Endothelial cell (in vitro differentiated cells): ENCODE measurements at regions not wholly inside any gene's neighbourhood (a gene's known extent, or its start where the extent isn't known, plus 50 kb on each side); places are given as distances from the start of the nearest gene placed in this dataset.

ENCODE experiments used
- DNase-seq: peaks from one replicate; pipeline ENCODE4 v3.0.0; 2021; ENCODE audit warnings: low spot score
- H3K27ac Mint-ChIP-seq: one replicate; pipeline ENCODE4 v1.8.0; 2021; ENCODE audit warnings: mixed read lengths, inconsistent platforms; ENCODE audit not compliant: unreplicated experiment
- H3K27me3 Mint-ChIP-seq: one replicate; pipeline ENCODE4 v1.8.0; 2021; ENCODE audit warnings: mild to moderate bottlenecking, moderate library complexity, mixed read lengths, inconsistent platforms; ENCODE audit not compliant: unreplicated experiment
- H3K36me3 Mint-ChIP-seq: one replicate; pipeline ENCODE4 v1.8.0; 2021; ENCODE audit warnings: mild to moderate bottlenecking, low read depth, mixed read lengths, inconsistent platforms; ENCODE audit not compliant: unreplicated experiment
- H3K4me1 Mint-ChIP-seq: one replicate; pipeline ENCODE4 v1.8.0; 2021; ENCODE audit warnings: mild to moderate bottlenecking, mixed read lengths, inconsistent platforms; ENCODE audit not compliant: unreplicated experiment
- H3K4me3 Mint-ChIP-seq: one replicate; pipeline ENCODE4 v1.8.0; 2021; ENCODE audit warnings: mild to moderate bottlenecking, mixed read lengths, inconsistent platforms; ENCODE audit not compliant: unreplicated experiment
- H3K9me3 Mint-ChIP-seq: one replicate; pipeline ENCODE4 v1.8.0; 2021; ENCODE audit warnings: mixed read lengths, inconsistent platforms; ENCODE audit not compliant: unreplicated experiment
- CTCF ChIP-seq: fragments of 200-600 bp; sonication (generic); IDR thresholded peaks from one replicate; pipeline ENCODE4 v1.5.0; 2021; ENCODE audit warnings: antibody characterized with exemption; ENCODE audit not compliant: unreplicated experiment

- peaks cover 2% of the 10 kb centered on the region for H3K4me1 Mint-ChIP-seq
- no peak for DNase-seq
- no peak overlapping the region for H3K4me3 Mint-ChIP-seq
- no peaks in the 10 kb centered on the region for H3K36me3 Mint-ChIP-seq
- TF ChIP-seq CTCF: no peak
- no peaks in the 10 kb centered on the region for H3K27me3 Mint-ChIP-seq
- H3K9me3 Mint-ChIP-seq: no peaks in the 10 kb centered on the region
- no peak overlapping the region for H3K27ac Mint-ChIP-seq
These were observed 52.0 kb upstream of the BMP2 start for GRCh38 chr20:6715401-6715941.

- Mint-ChIP-seq H3K4me1 (peaks cover 3% of the 10 kb centered on the region), H3K27me3 (no peaks in the 10 kb centered on the region), H3K27ac (no peak overlapping the region), H3K36me3 (no peaks in the 10 kb centered on the region), H3K9me3 (no peaks in the 10 kb centered on the region), H3K4me3 (no peak overlapping the region)
- TF ChIP-seq CTCF: no peak
- DNase-seq: no peak
These were observed 53.2 kb upstream of the BMP2 start for GRCh38 chr20:6714279-6714711.

GRCh38 chr20:6711951-6712649 is 55.4 kb upstream of the BMP2 start:
- Mint-ChIP-seq H3K9me3 (no peaks in the 10 kb centered on the region), H3K36me3 (no peaks in the 10 kb centered on the region), H3K27me3 (no peaks in the 10 kb centered on the region), H3K4me3 (no peak overlapping the region), H3K4me1 (peaks cover 4% of the 10 kb centered on the region), H3K27ac (peak overlapping the region; percentile 75)
- no peak for DNase-seq
- TF ChIP-seq CTCF: no peak

GRCh38 chr20:6709910-6710595 is 57.4 kb upstream of the BMP2 start:
- Mint-ChIP-seq H3K4me3 (no peak overlapping the region), H3K4me1 (peaks cover 4% of the 10 kb centered on the region), H3K9me3 (no peaks in the 10 kb centered on the region), H3K36me3 (no peaks in the 10 kb centered on the region), H3K27ac (no peak overlapping the region), H3K27me3 (no peaks in the 10 kb centered on the region)
- no peak for DNase-seq
- no peak for TF ChIP-seq CTCF

- TF ChIP-seq CTCF: no peak
- Mint-ChIP-seq H3K4me3 (no peak overlapping the region), H3K27ac (no peak overlapping the region), H3K27me3 (no peaks in the 10 kb centered on the region), H3K9me3 (no peaks in the 10 kb centered on the region), H3K4me1 (peaks cover 11% of the 10 kb centered on the region), H3K36me3 (no peaks in the 10 kb centered on the region)
- no peak for DNase-seq
These were observed 59.5 kb upstream of the BMP2 start for GRCh38 chr20:6708010-6708409.
